Chondrocyte (in vitro differentiated cells): ENCODE measurements at regions not wholly inside any gene's neighbourhood (a gene's known extent, or its start where the extent isn't known, plus 50 kb on each side); places are given as distances from the start of the nearest gene placed in this dataset.
A peak's percentile ranks its signal among the peaks of the same experiment; 100 is the strongest.

Source experiments
- DNase-seq: peaks from one replicate; pipeline ENCODE4 v3.0.0; 2021; ENCODE audit warnings: mixed read lengths, low spot score
- H3K27ac Mint-ChIP-seq: one replicate; pipeline ENCODE4 v1.8.0; 2021; ENCODE audit warnings: mild to moderate bottlenecking, moderate library complexity, mixed read lengths; ENCODE audit not compliant: unreplicated experiment
- H3K27me3 Mint-ChIP-seq: 2 replicates; pipeline ENCODE4 v1.8.0; 2021; ENCODE audit warnings: low read depth, mixed read lengths
- H3K36me3 Mint-ChIP-seq: 2 replicates; pipeline ENCODE4 v1.8.0; 2021; ENCODE audit warnings: low read depth, mixed read lengths
- H3K4me1 Mint-ChIP-seq: 2 replicates; pipeline ENCODE4 v1.8.0; 2021; ENCODE audit warnings: low read depth, mild to moderate bottlenecking, mixed read lengths
- H3K4me3 Mint-ChIP-seq: one replicate; pipeline ENCODE4 v1.8.0; 2021; ENCODE audit warnings: mild to moderate bottlenecking, moderate library complexity, mixed read lengths; ENCODE audit not compliant: unreplicated experiment
- H3K9me3 Mint-ChIP-seq: 2 replicates; pipeline ENCODE4 v1.8.0; 2021; ENCODE audit warnings: low read depth, mixed read lengths
- CTCF ChIP-seq: fragments of 200-600 bp; sonication (generic); IDR thresholded peaks from 2 replicates; pipeline ENCODE4 v1.5.0; 2021; ENCODE audit warnings: antibody characterized with exemption, mild to moderate bottlenecking, moderate library complexity

- H3K27me3 Mint-ChIP-seq, result no peaks in the 10 kb centered on the region
- H3K4me1 Mint-ChIP-seq, result peaks cover 81% of the 10 kb centered on the region
- H3K4me3 Mint-ChIP-seq, result no peak overlapping the region
- peaks cover 4% of the 10 kb centered on the region for H3K36me3 Mint-ChIP-seq
- DNase-seq, result no peak
- no peak for TF ChIP-seq CTCF
- H3K9me3 Mint-ChIP-seq, result peaks cover 20% of the 10 kb centered on the region
- peak overlapping the region; percentile 86 for H3K27ac Mint-ChIP-seq
Measured at GRCh38 chr12:58537278-58537677, 383.0 kb downstream of the LRIG3 start.

- no peak for DNase-seq
- Mint-ChIP-seq H3K27me3 (no peaks in the 10 kb centered on the region), H3K4me3 (no peak overlapping the region), H3K9me3 (peaks cover 16% of the 10 kb centered on the region), H3K27ac (peak overlapping the region; percentile 78), H3K4me1 (peaks cover 71% of the 10 kb centered on the region), H3K36me3 (peaks cover 2% of the 10 kb centered on the region)
- TF ChIP-seq CTCF, result no peak
Measured at GRCh38 chr12:58539295-58539694, 381.0 kb downstream of the LRIG3 start.

GRCh38 chr12:58540480-58541299 is 379.6 kb downstream of the LRIG3 start:
- H3K4me3 Mint-ChIP-seq, result no peak overlapping the region
- peak; percentile 93 for DNase-seq
- H3K27ac Mint-ChIP-seq, result peak overlapping the region; percentile 78
- H3K27me3 Mint-ChIP-seq, result no peaks in the 10 kb centered on the region
- H3K4me1 Mint-ChIP-seq, result peaks cover 72% of the 10 kb centered on the region
- H3K9me3 Mint-ChIP-seq, result peaks cover 16% of the 10 kb centered on the region
- TF ChIP-seq CTCF, result peak; percentile 98
- peaks cover 2% of the 10 kb centered on the region for H3K36me3 Mint-ChIP-seq

- no peak for DNase-seq
- Mint-ChIP-seq H3K36me3 (peaks cover 2% of the 10 kb centered on the region), H3K27ac (peak overlapping the region; percentile 78), H3K27me3 (no peaks in the 10 kb centered on the region), H3K9me3 (peaks cover 16% of the 10 kb centered on the region), H3K4me1 (peaks cover 68% of the 10 kb centered on the region), H3K4me3 (no peak overlapping the region)
- no peak for TF ChIP-seq CTCF
Measured at GRCh38 chr12:58541300-58541690, 379.0 kb downstream of the LRIG3 start.

GRCh38 chr12:58544281-58544680 is 376.0 kb downstream of the LRIG3 start:
- H3K27ac Mint-ChIP-seq, result no peak overlapping the region
- no peaks in the 10 kb centered on the region for H3K27me3 Mint-ChIP-seq
- no peak for TF ChIP-seq CTCF
- peaks cover 9% of the 10 kb centered on the region for H3K9me3 Mint-ChIP-seq
- H3K4me1 Mint-ChIP-seq, result peaks cover 44% of the 10 kb centered on the region
- DNase-seq, result no peak
- peaks cover 2% of the 10 kb centered on the region for H3K36me3 Mint-ChIP-seq
- no peak overlapping the region for H3K4me3 Mint-ChIP-seq
